SK-N-SH (cell line): ENCODE measurements at regions not wholly inside any gene's neighbourhood (a gene's known extent, or its start where the extent isn't known, plus 50 kb on each side); places are given as distances from the start of the nearest gene placed in this dataset.

ENCODE experiments used
- CTCF ChIA-PET: fragments of 300-600, 350-600 bp; formaldehyde crosslinking; extraction: SDS; loops from one replicate; lab custom pipeline; 2021; lab: Yijun Ruan, JAX
- POLR2A ChIA-PET: fragments of 350-600 bp; sonication (Branson Sonifier 250); formaldehyde crosslinking; extraction: SDS; loops from one replicate; lab custom pipeline; 2020; ENCODE audit warnings: antibody characterized with exemption, inconsistent platforms; lab: Yijun Ruan, JAX
- DNase-seq: peaks from one replicate; pipeline ENCODE4 v3.0.0; 2012
- H2AFZ ChIP-seq: fragments of 200-600 bp; sonication (generic); 2 replicates; pipeline ENCODE4 v1.8.1; 2016; ENCODE audit warnings: antibody characterized with exemption, mild to moderate bottlenecking, low read depth
- H3F3A ChIP-seq: fragments of 200-600 bp; sonication (generic); replicated peaks from 2 replicates; pipeline ENCODE3; 2016; ENCODE audit warnings: antibody characterized with exemption, mild to moderate bottlenecking; ENCODE audit not compliant: insufficient read depth
- H3K27ac ChIP-seq, 2 experiments: fragments of 200-500 bp in 1 of 2; fragments of 200-600 bp in 1 of 2; sonication (Bioruptor generic) in 1 of 2; sonication (generic), shearing (Covaris generic) in 1 of 2; 2 replicates each; pipeline versions ENCODE4 v1.5.1 to v1.6.1; 2014 to 2016; ENCODE audit warnings: low read depth in 2 of 2, inconsistent platforms in 1 of 2, low read length in 1 of 2, mild to moderate bottlenecking in 1 of 2, mixed read lengths in 1 of 2
- H3K27me3 ChIP-seq: fragments of 200-600 bp; sonication (generic), shearing (Covaris generic); 2 replicates; pipeline ENCODE4 v1.6.1; 2016; ENCODE audit warnings: mixed run types; ENCODE audit not compliant: insufficient read depth
- H3K36me3 ChIP-seq, 2 experiments: fragments of 200-500 bp in 1 of 2; fragments of 200-600 bp in 1 of 2; sonication (Bioruptor generic) in 1 of 2; sonication (generic) in 1 of 2; replicated peaks in 1 of 2; 2 replicates each; pipeline versions ENCODE3 to v1.5.1; 2014 to 2016; ENCODE audit warnings: low read length in 1 of 2, mild to moderate bottlenecking in 1 of 2; ENCODE audit not compliant: insufficient read depth in 2 of 2, control insufficient read depth in 1 of 2
- H3K4me1 ChIP-seq, 2 experiments: fragments of 200-500 bp in 1 of 2; fragments of 200-600 bp in 1 of 2; sonication (Bioruptor generic) in 1 of 2; sonication (generic), shearing (Covaris generic) in 1 of 2; 2 replicates each; pipeline versions ENCODE4 v1.5.1 to v1.6.1; 2014 to 2016; ENCODE audit warnings: low read depth in 1 of 2, low read length in 1 of 2, mixed run types in 1 of 2; ENCODE audit not compliant: insufficient read depth in 2 of 2, control insufficient read depth in 1 of 2
- H3K4me2 ChIP-seq: fragments of 200-600 bp; sonication (generic), shearing (Covaris generic); 2 replicates; pipeline ENCODE4 v1.6.1; 2017; ENCODE audit warnings: mixed run types
- H3K4me3 ChIP-seq, 2 experiments: fragments of 200-500 bp in 1 of 2; fragments of 200-600 bp in 1 of 2; sonication (Bioruptor generic) in 1 of 2; sonication (generic), shearing (Covaris generic) in 1 of 2; 2 replicates each; pipeline versions ENCODE4 v1.5.1 to v1.8.1; 2014 to 2016; ENCODE audit warnings: low read depth in 2 of 2, inconsistent platforms in 1 of 2, low read length in 1 of 2, mild to moderate bottlenecking in 1 of 2, mixed read lengths in 1 of 2, moderate library complexity in 1 of 2
- H3K79me2 ChIP-seq: fragments of 200-600 bp; sonication (generic); 2 replicates; pipeline ENCODE4 v1.8.1; 2017; ENCODE audit warnings: mild to moderate bottlenecking; ENCODE audit not compliant: insufficient read depth
- H3K9ac ChIP-seq: fragments of 200-600 bp; sonication (generic); 2 replicates; pipeline ENCODE4 v1.6.1; 2017; ENCODE audit warnings: mixed run types
- H3K9me2 ChIP-seq: fragments of 200-600 bp; sonication (generic); 2 replicates; pipeline ENCODE4 v1.6.1; 2017; ENCODE audit warnings: mixed run types
- H3K9me3 ChIP-seq: fragments of 200-600 bp; sonication (generic); 2 replicates; pipeline ENCODE4 v1.6.1; 2017; ENCODE audit warnings: mixed run types, mild to moderate bottlenecking, moderate library complexity
- H4K20me1 ChIP-seq: fragments of 200-600 bp; sonication (generic); 2 replicates; pipeline ENCODE4 v1.6.1; 2017; ENCODE audit warnings: mild to moderate bottlenecking, mixed run types; ENCODE audit not compliant: insufficient read depth
- ELF1 ChIP-seq: IDR thresholded peaks from 2 replicates; pipeline ENCODE4 v1.4.0; 2012
- FOXJ3 ChIP-seq: sonication (generic); formaldehyde crosslinking; IDR thresholded peaks from 2 replicates; pipeline ENCODE4 v1.5.1; 2020; ENCODE audit warnings: mild to moderate bottlenecking, missing genetic modification reagents
- GATA2 ChIP-seq: sonication (generic); formaldehyde crosslinking; IDR thresholded peaks from 2 replicates; pipeline ENCODE4 v1.5.0; 2020; ENCODE audit warnings: mild to moderate bottlenecking, missing genetic modification reagents
- IRF3 ChIP-seq: fragments of 150-350 bp; IDR thresholded peaks from 2 replicates; pipeline ENCODE4 v1.6.1; 2016; ENCODE audit warnings: mild to moderate bottlenecking, low read depth, low read length
- JUND ChIP-seq: IDR thresholded peaks from 2 replicates; pipeline ENCODE4 v1.4.0; 2012
- MEF2A ChIP-seq: IDR thresholded peaks from 2 replicates; pipeline ENCODE4 v1.4.0; 2012; ENCODE audit warnings: low read depth, borderline replicate concordance
- MXI1 ChIP-seq: IDR thresholded peaks from 2 replicates; pipeline ENCODE4 v1.6.1; 2012; ENCODE audit warnings: mild to moderate bottlenecking, low read depth, low read length, improper control_type of control experiment
- NFIC ChIP-seq: IDR thresholded peaks from 2 replicates; pipeline ENCODE4 v1.4.0; 2012; ENCODE audit warnings: borderline replicate concordance
- RAD21 ChIP-seq: IDR thresholded peaks from 2 replicates; pipeline ENCODE4 v1.6.1; 2012; ENCODE audit warnings: mild to moderate bottlenecking, low read length
- RCOR1 ChIP-seq: fragments of 150-350 bp; IDR thresholded peaks from 2 replicates; pipeline ENCODE4 v1.6.1; 2017; ENCODE audit warnings: antibody characterized with exemption, low read length
- REST ChIP-seq: IDR thresholded peaks from 2 replicates; pipeline ENCODE4 v1.6.1; 2012; ENCODE audit warnings: mild to moderate bottlenecking, low read depth, low read length, moderate library complexity
- RFX5 ChIP-seq: IDR thresholded peaks from 2 replicates; pipeline ENCODE4 v1.6.1; 2012; ENCODE audit warnings: mild to moderate bottlenecking, improper control_type of control experiment, low read length
- USF2 ChIP-seq: fragments of 150-350 bp; IDR thresholded peaks from 2 replicates; pipeline ENCODE4 v1.6.1; 2017; ENCODE audit warnings: antibody characterized with exemption, low read length, low read depth, borderline replicate concordance
- WGBS: methylation state at CpG from one replicate; pipeline ENCODE4 v1.1.6; 2017; ENCODE audit warnings: low lambda C conversion rate; 5-methylcytosine and 5-hydroxymethylcytosine counted together
- TF ChIP-seq, protein P1 (sequence below): IDR thresholded peaks from 2 replicates; pipeline ENCODE4; 2012

- Histone ChIP-seq H2AFZ (no peak overlapping the region), H4K20me1 (no peaks in the 10 kb centered on the region), H3K36me3 (no peaks in the 10 kb centered on the region), H3K27ac (no peak overlapping the region), H3K4me2 (no peak overlapping the region)
- POLR2A ChIA-PET, result no interaction called here
- TF ChIP-seq REST, result peak; percentile 96
- TF ChIP-seq RCOR1, result no peak
- TF ChIP-seq, all 33 proteins: peak for 1
- Histone ChIP-seq H3F3A (no peaks in the 10 kb centered on the region), H3K79me2 (no peaks in the 10 kb centered on the region), H3K9me2 (no peaks in the 10 kb centered on the region), H3K4me1 (no peaks in the 10 kb centered on the region; a peak in 1 of 4 replicates), H3K4me3 (no peak overlapping the region), H3K9me3 (no peaks in the 10 kb centered on the region), H3K27me3 (no peaks in the 10 kb centered on the region), H3K9ac (no peak overlapping the region)
- CTCF ChIA-PET, result interaction anchor here (0.9 to 1.0 kb wide), 2 partner anchors 8 to 102 kb away, joined by 3 read pairs; no protein-coding TSS in a partner anchor
- DNase-seq, result no peak
Observed at GRCh38 chr13:99796175-99796819, 175.3 kb downstream of the ZIC5 start.

GRCh38 chr13:99792079-99792921 is 179.3 kb downstream of the ZIC5 start:
- 44% methylated on average over 6 of the region's 10 CpGs for WGBS
- DNase-seq, result no peak
- TF ChIP-seq USF2, result no peak
- TF ChIP-seq FOXJ3 (CRISPR knock-in tag), result no peak
- no peak for TF ChIP-seq NFIC
- no peak for TF ChIP-seq JUND
- TF ChIP-seq RAD21, result no peak
- TF ChIP-seq ELF1, result no peak
- TF ChIP-seq, protein P1, sequence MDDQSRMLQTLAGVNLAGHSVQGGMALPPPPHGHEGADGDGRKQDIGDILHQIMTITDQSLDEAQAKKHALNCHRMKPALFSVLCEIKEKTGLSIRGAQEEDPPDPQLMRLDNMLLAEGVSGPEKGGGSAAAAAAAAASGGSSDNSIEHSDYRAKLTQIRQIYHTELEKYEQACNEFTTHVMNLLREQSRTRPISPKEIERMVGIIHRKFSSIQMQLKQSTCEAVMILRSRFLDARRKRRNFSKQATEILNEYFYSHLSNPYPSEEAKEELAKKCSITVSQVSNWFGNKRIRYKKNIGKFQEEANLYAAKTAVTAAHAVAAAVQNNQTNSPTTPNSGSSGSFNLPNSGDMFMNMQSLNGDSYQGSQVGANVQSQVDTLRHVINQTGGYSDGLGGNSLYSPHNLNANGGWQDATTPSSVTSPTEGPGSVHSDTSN, result no peak
- TF ChIP-seq MEF2A, result no peak
- no peak for TF ChIP-seq REST
- TF ChIP-seq IRF3, result no peak
- TF ChIP-seq RFX5, result no peak
- no peak for TF ChIP-seq GATA2 (CRISPR knock-in tag)
- TF ChIP-seq MXI1, result no peak

More at GRCh38 chr13:99792079-99792921, 179.3 kb downstream of the ZIC5 start:
- H3K4me3 ChIP-seq, result no peak overlapping the region
- no peak overlapping the region for H3K4me2 ChIP-seq
- H3K4me1 ChIP-seq, result no peaks in the 10 kb centered on the region; a peak in 1 of 4 replicates
- no peak overlapping the region for H3K27ac ChIP-seq
- CTCF ChIA-PET, result no interaction called here
- no peak overlapping the region for H3K9ac ChIP-seq
- H2AFZ ChIP-seq, result no peak overlapping the region
- POLR2A ChIA-PET, result no interaction called here
- H4K20me1 ChIP-seq, result no peaks in the 10 kb centered on the region
- H3K79me2 ChIP-seq, result no peaks in the 10 kb centered on the region
- no peaks in the 10 kb centered on the region for H3K36me3 ChIP-seq
- H3K27me3 ChIP-seq, result no peaks in the 10 kb centered on the region
- H3K9me2 ChIP-seq, result no peaks in the 10 kb centered on the region
- no peaks in the 10 kb centered on the region for H3K9me3 ChIP-seq
- no peaks in the 10 kb centered on the region for H3F3A ChIP-seq
